Upper lobe of left lung (tissue), 6 donors: ENCODE measurements at regions not wholly inside any gene's neighbourhood (a gene's known extent, or its start where the extent isn't known, plus 50 kb on each side); places are given as distances from the start of the nearest gene placed in this dataset.

Source experiments
- ATAC-seq, 2 donors: fragments of 200-7000 bp; cut with Tn5 transposase; one replicate each; pipeline ENCODE4 v1.9.1; 2022; ENCODE audit warnings: mild to moderate bottlenecking in 2 of 2, moderate library complexity in 2 of 2; ENCODE audit not compliant: low FRiP score in 2 of 2
- DNase-seq, 2 donors: peaks; one replicate each; pipeline ENCODE4 v3.0.0-alpha.2; 2019 to 2020
- H3K27ac ChIP-seq, 4 donors: fragments of 200-600 bp; sonication (generic); one replicate each; pipeline ENCODE4 v1.5.1; 2016 to 2019
- H3K27me3 ChIP-seq, 4 donors: fragments of 200-600 bp; sonication (generic); one replicate each; pipeline ENCODE4 v1.5.1; 2017 to 2019
- H3K36me3 ChIP-seq, 4 donors: fragments of 200-600 bp; sonication (generic); one replicate each; pipeline ENCODE4 v1.5.1; 2016 to 2019
- H3K4me1 ChIP-seq, 4 donors: fragments of 200-600 bp; sonication (generic); one replicate each; pipeline ENCODE4 v1.5.1; 2018 to 2019
- H3K4me3 ChIP-seq, 4 donors: fragments of 200-600 bp; sonication (generic); one replicate each; pipeline ENCODE4 v1.5.1; 2017 to 2019; ENCODE audit warnings: mild to moderate bottlenecking in 2 of 4, moderate library complexity in 1 of 4
- H3K9me3 ChIP-seq, 4 donors: fragments of 200-600 bp; sonication (generic); one replicate each; pipeline ENCODE4 v1.5.1; 2018 to 2019
- CTCF ChIP-seq, 6 experiments: fragments of 450-650 bp in 4 of 6; fragments of 200-600 bp in 2 of 6; sonication (generic) in 2 of 6; IDR thresholded peaks; one replicate each; pipeline ENCODE4 v1.5.1; 2016 to 2019; ENCODE audit warnings: antibody characterized with exemption in 6 of 6
- EP300 ChIP-seq, 4 donors: sonication (generic); formaldehyde crosslinking; IDR thresholded peaks; one replicate each; pipeline ENCODE4 v1.5.1; 2017; ENCODE audit warnings: antibody characterized with exemption in 4 of 4, control low read depth in 2 of 4
- POLR2A ChIP-seq, 4 donors: fragments of 450-650 bp; IDR thresholded peaks; one replicate each; pipeline ENCODE4 v1.5.1; 2016 to 2017; ENCODE audit warnings: antibody characterized with exemption in 4 of 4, mild to moderate bottlenecking in 2 of 4
- POLR2AphosphoS5 ChIP-seq, 2 donors: sonication (generic); formaldehyde crosslinking; IDR thresholded peaks; one replicate each; pipeline ENCODE4 v1.5.1; 2017; ENCODE audit warnings: antibody characterized with exemption in 2 of 2
- WGBS, 2 donors: methylation state at CpG; one replicate each; pipeline ENCODE4 v1.1.5; 2017 to 2018; 5-methylcytosine and 5-hydroxymethylcytosine counted together
- donor health status: DM: no; HTN: no; CAD: no; lungs with moderate emphysema.
- donor health status: DM: no; HTN: yes; CAD: no; lungs with severe emphysema.

- no peak overlapping the region for H3K4me3 ChIP-seq
- no peak for ATAC-seq
- H3K27ac ChIP-seq = no peak overlapping the region
- no peak for DNase-seq
- H3K4me1 ChIP-seq = no peaks in the 10 kb centered on the region
- H3K27me3 ChIP-seq = no peaks in the 10 kb centered on the region
- TF ChIP-seq POLR2A (IDR thresholded peaks at IDR 0.05) (no peak), CTCF (IDR thresholded peaks at IDR 0.05) (no peak), POLR2AphosphoS5 (IDR thresholded peaks at IDR 0.05) (no peak), EP300 (IDR thresholded peaks at IDR 0.05) (no peak)
- H3K9me3 ChIP-seq = peaks cover 0 to 6% (median 0%) of the 10 kb centered on the region in 4 donors
- WGBS, 2 donors = 78 to 86% methylated on average over 2 of the region's 2 CpGs
- H3K36me3 ChIP-seq = no peaks in the 10 kb centered on the region
Observed at GRCh38 chr2:220697011-220697410, 875.1 kb downstream of the EPHA4 start.

GRCh38 chr2:220701115-220701514, 871.0 kb downstream of the EPHA4 start:
- Histone ChIP-seq H3K4me1 (no peaks in the 10 kb centered on the region), H3K4me3 (no peak overlapping the region), H3K27me3 (no peaks in the 10 kb centered on the region), H3K36me3 (no peaks in the 10 kb centered on the region), H3K27ac (no peak overlapping the region), H3K9me3 (peaks cover 0 to 6% (median 0%) of the 10 kb centered on the region in 4 donors)
- no peak for ATAC-seq
- TF ChIP-seq EP300 (IDR thresholded peaks at IDR 0.05) (no peak), POLR2AphosphoS5 (IDR thresholded peaks at IDR 0.05) (no peak), CTCF (IDR thresholded peaks at IDR 0.05) (no peak), POLR2A (IDR thresholded peaks at IDR 0.05) (no peak)
- no peak for DNase-seq
- WGBS, 2 donors = 89 to 90% methylated on average over 2 of the region's 2 CpGs

GRCh38 chr2:220703279-220703678, 868.8 kb downstream of the EPHA4 start:
- no peak for TF ChIP-seq POLR2A (IDR thresholded peaks at IDR 0.05)
- TF ChIP-seq EP300 (IDR thresholded peaks at IDR 0.05) = no peak
- no peak for TF ChIP-seq POLR2AphosphoS5 (IDR thresholded peaks at IDR 0.05)
- no peak for TF ChIP-seq CTCF (IDR thresholded peaks at IDR 0.05)
- H3K36me3 ChIP-seq = no peaks in the 10 kb centered on the region
- WGBS, 2 donors = 87 to 91% methylated on average over 5 of the region's 5 CpGs

GRCh38 chr2:220704081-220704480, 868.0 kb downstream of the EPHA4 start:
- WGBS, 2 donors = 87 to 90% methylated on average over 4 of the region's 4 CpGs
- Histone ChIP-seq H3K9me3 (peaks cover 0 to 6% (median 0%) of the 10 kb centered on the region in 4 donors), H3K27me3 (no peaks in the 10 kb centered on the region), H3K4me3 (no peak overlapping the region), H3K4me1 (no peaks in the 10 kb centered on the region), H3K27ac (no peak overlapping the region), H3K36me3 (no peaks in the 10 kb centered on the region)
- ATAC-seq (no peak), DNase-seq (no peak)
- TF ChIP-seq POLR2AphosphoS5 (IDR thresholded peaks at IDR 0.05) = no peak
- no peak for TF ChIP-seq CTCF (IDR thresholded peaks at IDR 0.05)
- TF ChIP-seq EP300 (IDR thresholded peaks at IDR 0.05) = no peak
- TF ChIP-seq POLR2A (IDR thresholded peaks at IDR 0.05) = no peak

More at GRCh38 chr2:220703279-220703678, 868.8 kb downstream of the EPHA4 start:
- peaks cover 0 to 6% (median 0%) of the 10 kb centered on the region in 4 donors for H3K9me3 ChIP-seq
- H3K27ac ChIP-seq = no peak overlapping the region
- no peak for DNase-seq
- ATAC-seq = no peak
- no peaks in the 10 kb centered on the region for H3K4me1 ChIP-seq
- no peaks in the 10 kb centered on the region for H3K27me3 ChIP-seq
- no peak overlapping the region for H3K4me3 ChIP-seq

- Histone ChIP-seq H3K4me1 (no peaks in the 10 kb centered on the region), H3K9me3 (peaks cover 0 to 6% (median 0%) of the 10 kb centered on the region in 4 donors), H3K27me3 (no peaks in the 10 kb centered on the region), H3K4me3 (no peak overlapping the region), H3K27ac (no peak overlapping the region), H3K36me3 (no peaks in the 10 kb centered on the region)
- TF ChIP-seq POLR2A (IDR thresholded peaks at IDR 0.05) (no peak), EP300 (IDR thresholded peaks at IDR 0.05) (no peak), POLR2AphosphoS5 (IDR thresholded peaks at IDR 0.05) (no peak), CTCF (IDR thresholded peaks at IDR 0.05) (no peak)
- DNase-seq (no peak), ATAC-seq (no peak)
- WGBS, 2 donors = 78 to 96% methylated on average over 5 of the region's 5 CpGs
Observed at GRCh38 chr2:220704810-220705209, 867.3 kb downstream of the EPHA4 start.
